Activated CD4-positive, CD25-positive, alpha-beta regulatory T cell (primary cell): ENCODE measurements at regions not wholly inside any gene's neighbourhood (a gene's known extent, or its start where the extent isn't known, plus 50 kb on each side); places are given as distances from the start of the nearest gene placed in this dataset.

ENCODE experiments used
- DNase-seq, 4 experiments: peaks; one replicate each; lab custom pipeline; 2025; lab: John Stamatoyannopoulos, UW

DNA sequence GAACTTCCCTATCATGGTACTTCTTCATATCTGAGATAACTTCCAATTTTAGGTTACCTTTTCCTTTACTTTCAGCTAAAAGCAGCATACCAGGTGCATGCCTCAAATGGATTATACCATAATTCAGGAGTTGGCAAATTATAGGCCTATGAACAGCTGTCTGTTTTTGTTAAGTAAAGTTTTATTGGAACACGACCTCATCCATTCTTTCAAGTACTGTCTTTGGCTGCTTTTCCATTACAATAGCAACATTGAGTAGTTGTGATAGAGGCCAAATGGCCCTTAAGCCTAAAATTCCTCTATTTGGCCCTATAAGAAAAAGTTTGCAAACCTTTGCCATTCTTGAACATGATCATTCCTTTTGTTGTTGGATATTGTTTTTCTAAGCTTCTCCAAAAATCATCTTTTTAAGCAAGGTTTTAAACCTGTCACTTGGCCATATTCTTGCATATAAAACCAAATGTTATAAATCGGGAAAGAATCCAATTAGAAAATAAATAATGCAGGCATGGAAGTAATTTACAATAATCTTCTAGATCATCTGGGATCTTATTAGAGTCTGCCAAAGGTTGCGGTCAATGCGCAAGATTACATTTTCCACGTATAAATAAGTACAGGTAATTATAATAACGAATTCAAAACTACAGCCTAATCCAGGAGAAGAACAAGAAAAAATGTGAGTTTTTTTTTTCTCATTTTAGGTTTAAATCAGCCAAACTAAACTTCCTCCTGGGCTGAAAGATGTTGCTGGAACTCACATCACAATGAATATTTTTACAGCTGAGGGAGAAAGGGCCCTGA, 226.5 kb upstream of the ANKRD55 start:
- no peak for DNase-seq

DNA sequence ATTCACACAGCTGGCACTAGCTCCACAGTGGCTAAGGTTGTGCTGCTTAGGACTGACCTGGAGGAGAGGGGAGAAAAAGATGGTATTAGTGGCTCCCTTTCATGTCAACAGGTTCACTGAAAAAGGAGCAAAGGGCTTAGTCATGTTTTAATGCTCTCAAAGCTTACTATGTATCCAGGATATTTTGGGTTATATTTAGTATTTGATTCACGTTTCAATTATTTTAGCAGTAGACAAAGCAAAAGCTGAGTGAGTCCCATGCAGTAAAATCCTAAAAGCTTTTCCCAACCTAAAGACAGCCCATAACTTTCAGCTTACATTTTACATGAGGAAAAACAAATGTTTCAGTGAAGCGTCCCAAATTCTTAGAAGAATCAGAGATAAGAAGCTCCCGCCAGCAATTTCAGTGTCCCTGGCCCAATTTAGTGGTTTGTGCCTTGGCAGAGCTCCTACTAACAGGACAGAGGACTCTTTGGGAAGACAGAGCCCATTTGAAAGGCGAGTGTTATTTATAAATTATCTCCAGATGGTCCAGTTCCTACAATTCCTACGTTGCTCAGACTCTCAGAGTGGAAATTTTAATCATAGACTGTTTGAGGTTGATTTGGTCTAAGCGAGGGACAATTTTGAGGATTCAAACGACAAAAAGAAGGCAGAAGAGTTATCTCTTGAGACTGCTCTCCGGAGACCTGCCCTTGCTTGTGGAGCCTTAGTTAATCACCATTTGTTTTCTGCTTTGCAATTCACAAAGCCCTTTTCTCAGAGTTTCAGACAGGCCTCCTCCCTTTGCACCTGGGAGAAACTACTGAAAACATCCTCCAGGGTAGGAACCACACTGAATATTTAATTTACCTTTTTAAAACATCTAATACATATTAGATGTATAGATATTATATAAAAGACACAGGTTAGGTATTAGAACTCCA, 225.0 kb upstream of the ANKRD55 start:
- DNase-seq: no peak

DNA sequence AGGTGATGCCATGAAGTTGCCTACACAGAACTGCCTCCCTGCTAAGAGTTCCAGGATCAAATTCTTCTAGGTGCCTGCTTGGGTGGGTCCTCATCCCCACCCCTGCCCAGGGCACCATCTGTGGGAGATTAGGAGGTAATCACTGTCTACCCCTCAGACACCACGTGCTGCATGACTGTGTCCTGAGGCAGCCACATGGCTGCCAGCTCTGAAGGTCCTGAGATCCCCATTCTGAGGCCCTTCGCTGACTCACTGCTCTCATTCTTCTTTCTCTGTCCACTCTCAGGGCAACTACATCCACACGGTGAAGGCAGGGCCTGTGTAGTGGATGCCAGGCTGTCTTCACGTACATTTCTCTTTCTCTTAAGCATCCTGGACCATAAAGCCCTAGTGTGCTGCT, 222.9 kb upstream of the ANKRD55 start:
- DNase-seq: no peak

DNA sequence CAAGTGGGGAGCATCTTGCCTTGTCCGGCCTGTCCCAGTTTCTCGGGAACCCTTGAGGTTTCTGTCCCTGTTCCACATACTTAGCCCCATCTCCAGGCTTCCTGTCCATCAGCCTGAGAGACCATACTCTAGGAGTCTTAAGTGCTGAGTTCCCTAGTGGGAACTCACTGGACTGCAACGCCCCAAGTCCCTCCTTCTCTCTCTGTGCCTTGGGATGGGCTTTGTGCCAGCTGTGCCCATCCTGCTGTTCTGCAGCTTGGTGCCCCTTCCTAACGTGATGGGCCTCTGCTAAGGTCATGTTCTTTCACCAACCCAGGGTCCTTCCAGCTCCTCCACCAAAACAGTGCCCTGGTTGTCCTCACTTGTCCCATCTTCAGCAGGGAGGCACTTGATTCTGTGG, 222.3 kb upstream of the ANKRD55 start:
- no peak for DNase-seq

DNA sequence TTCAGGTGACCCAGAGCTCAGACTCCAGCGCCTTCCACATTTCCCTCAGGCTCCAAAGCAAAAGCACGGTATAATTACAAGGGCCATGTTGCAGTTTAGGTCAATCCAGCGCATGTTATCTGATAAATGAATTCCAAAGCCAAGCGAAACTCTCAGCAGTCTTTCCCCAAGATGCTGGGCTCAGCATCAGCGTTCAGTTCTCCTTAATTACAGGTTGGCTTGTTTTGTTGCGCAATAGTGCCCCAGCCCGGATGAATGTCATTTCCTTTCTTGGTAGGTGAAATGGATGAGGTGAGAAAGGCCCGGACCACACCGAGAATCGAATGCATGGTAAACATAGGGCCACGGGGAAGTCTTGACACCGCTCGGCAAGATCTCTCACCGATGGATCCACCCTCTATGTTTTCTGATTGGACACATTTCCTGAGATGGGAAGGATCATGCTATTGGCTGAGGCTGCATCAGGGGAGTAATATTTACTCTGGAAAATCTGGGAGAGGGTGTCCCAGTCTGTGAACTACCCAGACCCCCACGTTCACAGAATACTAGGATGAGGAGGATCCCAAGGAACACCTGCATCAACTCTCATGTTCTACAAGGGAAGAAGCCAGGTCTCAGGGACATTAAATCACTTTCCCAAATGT, 221.2 kb upstream of the ANKRD55 start:
- no peak for DNase-seq

DNA sequence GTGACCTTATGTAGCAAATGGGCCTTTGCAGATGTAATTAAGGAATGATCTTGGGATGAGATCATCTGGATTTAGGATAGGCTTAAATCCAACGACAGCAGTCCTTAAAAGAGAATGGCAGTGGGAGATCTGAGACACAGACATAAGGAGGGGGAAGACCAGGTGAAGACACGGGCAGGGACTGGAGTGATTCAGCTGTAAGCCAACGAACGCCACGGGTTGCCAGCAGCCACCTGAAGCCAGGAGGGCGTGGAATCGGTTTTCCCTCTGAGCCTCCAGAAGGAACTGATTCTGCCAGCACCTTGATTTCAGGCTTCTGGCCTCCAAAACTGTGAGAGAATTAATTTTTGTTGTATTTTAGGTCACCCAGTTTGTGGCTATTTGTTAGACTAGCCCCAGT, 218.6 kb upstream of the ANKRD55 start:
- no peak for DNase-seq

DNA sequence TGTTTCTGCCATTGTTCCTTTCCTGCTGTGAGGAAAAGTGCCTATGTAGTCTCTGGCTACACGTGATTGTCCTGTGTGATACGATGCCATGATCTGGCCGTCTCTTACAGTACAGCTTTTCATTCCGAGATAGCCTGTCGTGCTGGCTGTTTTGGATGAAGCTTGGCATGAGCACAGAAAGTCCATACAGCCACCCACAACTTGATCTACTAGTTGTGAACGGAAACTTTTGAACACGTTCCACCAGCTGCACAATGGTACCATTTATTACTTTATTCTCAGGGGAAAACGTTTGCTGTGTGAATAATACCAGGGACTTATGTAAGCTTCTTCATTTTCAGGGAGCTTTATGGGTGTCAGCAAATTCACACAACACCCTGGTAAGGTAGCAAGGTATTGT, 217.6 kb upstream of the ANKRD55 start:
- no peak for DNase-seq

DNA sequence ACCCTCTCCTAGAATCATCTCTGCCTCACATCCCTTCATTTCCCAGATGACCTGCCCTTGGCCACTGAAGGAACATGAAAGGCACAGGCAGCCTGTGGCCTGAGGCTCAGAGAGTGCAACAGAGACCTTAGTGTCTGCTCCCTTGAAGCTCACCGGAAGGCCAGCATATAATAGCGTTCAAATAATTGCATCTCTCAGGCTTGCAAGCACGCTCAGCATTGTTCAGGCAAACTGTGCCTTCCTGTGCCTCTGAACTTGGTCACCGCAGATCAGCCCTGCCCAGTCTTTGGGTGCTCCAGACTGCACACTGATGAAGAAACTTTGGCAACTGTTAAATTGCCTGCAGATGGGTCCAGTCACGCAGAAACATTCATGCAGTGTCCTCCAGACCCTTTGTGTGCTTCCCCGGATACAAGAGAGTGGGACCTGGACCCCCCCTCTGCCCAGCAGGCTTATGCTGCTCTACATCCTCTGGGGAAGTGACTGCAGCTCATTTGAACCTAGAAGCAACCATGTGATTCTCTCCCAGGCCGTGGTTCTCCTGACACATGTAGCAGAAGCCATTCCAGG, 216.0 kb upstream of the ANKRD55 start:
- DNase-seq: no peak

DNA sequence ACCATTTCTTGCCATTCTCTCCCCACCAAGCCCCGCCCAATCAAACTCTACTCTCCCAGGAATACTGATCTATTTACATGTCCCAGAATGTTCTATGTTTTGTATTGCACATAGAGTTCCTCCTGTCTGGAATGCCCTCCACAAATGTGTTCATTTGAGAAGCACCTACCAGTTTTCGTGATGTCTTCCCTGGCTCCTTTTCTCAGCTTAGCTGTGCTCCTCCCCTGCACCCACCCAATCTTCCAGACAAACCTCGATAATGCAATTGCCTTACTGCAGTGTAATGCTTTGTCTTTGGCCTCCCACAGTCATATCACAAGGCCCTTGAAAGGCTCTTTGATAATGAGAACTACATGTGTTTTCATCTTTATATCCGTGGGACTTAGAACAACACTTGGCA, 214.5 kb upstream of the ANKRD55 start:
- DNase-seq: no peak

DNA sequence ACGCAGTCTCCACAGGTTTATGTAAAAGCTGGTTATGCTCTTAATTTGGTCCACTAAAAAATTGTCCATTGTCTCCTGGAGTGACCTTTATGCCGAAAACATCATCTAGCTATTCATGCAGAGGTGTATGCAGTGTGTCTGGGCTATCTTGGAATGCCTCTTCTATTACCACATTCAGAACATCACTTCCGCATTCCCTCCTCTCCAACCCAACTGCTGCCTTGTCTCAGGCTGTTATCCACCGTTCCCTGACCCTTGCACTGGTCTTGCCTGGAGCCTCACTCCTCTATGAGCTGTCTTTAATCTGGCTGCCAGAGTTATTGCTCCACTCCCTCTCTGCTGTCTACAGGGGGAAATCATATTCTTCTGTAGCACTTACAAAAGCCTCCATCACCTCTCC, 214.1 kb upstream of the ANKRD55 start:
- DNase-seq: no peak

DNA sequence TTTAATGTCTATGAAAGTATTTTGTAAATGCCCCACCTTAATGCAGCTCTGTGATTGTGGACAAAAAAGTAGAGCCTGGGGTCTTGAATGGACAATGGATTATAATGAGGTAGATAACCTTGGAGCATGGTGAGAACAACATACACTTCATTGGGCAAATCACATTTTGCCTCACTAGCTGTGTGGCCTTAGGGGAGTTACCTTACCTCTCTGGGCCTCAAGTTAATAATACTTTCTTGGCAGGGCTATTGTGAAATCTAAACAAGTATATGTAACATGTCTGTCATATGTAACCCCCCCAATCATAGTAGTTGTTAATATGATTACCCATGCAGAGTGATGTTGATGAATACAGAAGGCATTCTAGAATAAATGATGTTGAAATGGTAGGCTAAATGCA, 213.6 kb upstream of the ANKRD55 start:
- no peak for DNase-seq

DNA sequence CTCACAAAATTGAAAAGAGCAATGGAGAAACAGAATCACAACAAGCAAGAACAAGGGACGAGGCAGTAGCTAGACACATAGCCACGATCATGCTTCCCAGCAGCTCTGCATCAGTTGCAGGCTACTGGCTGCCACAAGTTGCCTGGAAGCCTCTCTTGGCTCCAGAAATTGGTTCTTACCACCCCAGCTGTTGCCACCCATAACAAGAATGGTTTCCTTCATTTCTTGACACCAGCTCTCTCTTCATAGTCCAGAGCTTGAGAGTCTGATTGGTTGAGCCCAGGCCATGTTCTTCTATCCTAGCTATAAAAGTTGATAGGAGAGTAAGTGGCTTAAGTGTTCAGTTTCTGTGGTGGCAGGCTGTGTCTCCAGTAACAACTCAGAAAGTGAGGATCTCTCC, 210.7 kb upstream of the ANKRD55 start:
- no peak for DNase-seq

DNA sequence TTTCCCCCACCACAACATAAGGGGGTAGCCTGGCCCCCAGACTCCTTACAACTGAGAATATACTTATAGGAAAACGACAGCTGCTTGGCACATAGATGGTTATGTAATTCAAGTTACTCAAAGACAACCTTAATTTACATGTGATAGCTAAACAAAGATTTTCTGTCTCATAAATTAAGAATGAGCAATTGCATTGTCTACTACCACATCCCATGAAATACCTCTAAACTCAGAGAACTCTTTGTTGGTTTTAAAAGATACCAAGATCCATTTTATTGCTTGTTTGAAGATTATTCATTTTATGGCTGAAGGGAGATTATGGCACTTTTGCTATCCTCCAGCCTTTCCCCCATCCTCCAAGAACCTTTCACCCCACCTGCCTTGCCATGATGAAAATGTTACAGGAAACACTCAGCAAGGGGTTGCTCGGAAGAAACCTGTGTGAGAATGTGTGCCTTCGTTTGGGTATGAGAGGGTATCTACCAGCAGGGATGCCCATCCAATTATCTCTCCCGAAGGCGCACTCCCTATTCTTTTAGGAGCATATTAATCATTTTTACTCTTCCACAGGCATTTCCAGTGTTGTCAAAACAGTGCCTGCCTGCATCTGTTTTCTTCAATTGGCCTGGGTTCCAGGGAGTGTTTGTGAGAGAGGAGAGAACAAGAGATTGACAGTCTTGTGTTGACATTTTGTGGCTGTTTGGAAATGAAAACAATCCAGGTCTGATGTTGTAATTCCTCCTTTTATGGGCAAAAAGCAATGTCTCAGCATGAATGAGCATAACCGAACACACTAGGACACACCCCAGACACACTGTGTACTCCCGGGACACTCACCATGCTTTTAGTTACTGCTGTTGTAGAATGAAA, 208.0 kb upstream of the ANKRD55 start:
- DNase-seq: no peak

DNA sequence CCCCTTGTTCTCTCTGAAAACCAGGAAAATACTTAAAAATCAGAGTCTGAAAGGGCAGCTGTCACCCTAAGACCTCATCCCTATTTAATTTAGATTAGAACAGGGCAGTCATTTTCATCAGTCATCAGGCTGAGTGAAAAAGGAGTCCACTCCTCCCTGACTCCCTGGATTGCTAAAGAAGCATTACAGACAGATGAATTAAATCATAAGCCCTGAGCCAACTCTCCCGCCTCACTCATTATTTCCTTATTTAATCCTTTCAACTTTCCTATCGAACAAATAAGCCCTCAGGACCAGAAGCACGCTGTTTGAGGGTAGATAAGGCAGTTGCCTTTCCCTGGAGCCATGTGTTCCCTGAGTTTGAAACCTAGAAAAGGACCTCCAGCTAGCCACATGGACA, 201.9 kb upstream of the ANKRD55 start:
- DNase-seq: no peak

DNA sequence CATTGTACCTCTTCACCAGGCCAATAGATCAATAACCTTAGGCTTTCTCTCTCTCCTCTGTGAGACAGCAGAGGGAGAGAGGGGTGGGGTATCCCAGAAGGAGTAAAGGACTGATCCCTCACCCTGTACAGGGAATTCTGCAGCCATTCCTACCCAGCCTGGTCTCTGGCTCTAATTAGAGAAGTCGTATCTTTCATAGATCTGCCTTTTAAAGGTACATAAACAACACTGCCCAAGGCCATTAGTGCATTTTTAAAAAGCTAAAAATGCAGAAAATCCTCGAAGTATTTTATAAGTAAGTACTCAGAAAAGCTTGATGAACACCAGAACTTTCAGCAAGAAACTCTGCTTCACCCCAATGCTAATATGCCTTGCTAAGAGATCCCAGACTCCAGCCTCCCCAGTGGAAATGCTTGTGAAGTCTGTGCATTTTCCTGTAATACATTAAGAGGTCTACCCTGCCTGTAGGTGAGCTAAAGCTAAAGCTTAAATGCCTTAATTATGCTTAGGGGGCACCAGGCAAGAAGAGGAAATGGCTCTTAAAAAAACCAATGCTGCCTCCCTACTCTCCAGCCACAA, 200.0 kb upstream of the ANKRD55 start:
- no peak for DNase-seq

DNA sequence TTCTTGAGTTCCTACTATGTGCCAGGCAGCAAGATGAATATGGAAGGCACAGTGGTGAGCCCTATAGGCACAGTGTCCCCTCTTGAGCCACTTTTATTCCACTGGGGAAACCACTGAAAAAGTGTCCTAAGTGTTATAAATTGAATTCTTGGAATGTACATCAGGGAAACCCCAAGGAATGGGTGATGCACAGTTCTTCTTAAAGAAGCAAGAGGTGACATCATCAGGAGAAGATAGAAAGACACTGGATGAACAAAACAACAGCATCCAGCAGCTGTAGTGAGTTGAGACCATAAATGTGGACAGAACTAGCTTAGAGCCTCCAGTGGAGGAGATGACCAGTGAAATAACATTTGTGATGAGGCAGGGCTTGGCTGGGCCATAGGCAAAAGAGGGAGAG, 199.2 kb upstream of the ANKRD55 start:
- DNase-seq: no peak

DNA sequence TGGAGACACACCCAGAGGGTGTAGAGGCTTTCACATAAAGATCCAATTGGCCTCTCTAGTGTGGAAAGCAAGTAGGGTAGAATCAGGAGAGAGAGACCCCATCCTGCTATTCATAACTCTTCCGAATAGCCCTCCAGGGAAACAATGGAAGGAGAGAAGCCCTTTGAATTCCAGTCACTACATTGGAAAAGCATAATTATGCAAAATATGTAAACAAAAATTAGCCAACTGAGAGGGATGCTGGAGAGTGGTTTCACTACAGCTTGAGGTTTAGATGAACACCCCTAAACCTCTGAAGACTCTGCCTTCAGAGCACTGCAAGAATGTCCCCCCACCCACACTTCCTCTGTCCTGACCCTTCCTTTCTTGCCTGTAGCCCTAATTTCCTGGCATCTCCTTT, 197.3 kb upstream of the ANKRD55 start:
- no peak for DNase-seq

DNA sequence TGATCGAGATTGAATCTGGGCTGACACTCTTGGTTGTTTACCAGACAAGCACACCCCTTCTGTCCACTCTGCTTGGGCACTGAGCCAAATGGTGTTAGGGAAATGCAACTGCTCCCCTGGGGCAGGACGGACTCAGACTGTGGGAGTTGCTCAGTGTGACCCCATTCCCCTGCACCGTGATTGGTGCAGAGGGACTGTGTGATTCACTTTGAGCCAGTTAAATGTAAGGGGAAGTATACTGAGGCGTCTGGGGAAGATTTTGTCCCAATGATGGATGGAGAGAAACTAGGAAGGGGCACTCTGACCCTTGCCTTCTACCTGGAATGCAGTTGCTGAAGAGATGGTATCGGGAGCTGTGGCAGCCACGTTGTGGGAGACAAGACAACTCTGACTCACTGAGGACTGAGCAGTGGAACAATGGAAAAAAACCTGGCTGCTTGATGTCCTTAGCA, 196.0 kb upstream of the ANKRD55 start:
- DNase-seq: no peak

DNA sequence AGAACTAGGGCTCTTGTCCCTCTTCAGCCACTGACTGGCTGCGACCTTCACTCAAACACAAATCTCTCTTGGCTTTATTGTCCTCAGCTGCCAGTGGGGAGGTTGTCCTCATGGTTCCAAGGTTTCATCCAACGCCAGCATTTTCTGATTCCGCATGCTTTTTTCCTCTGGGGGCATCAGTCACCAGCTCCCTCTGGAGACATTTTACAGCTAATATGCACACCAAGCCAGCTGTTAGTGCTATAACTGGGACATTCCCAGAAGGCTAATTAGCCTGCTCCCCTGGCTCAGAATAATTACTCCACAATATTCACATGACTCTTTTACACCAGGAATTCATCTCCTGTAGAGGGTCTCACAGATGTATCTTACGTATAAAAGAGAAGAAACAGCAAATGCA, 193.6 kb upstream of the ANKRD55 start:
- no peak for DNase-seq

DNA sequence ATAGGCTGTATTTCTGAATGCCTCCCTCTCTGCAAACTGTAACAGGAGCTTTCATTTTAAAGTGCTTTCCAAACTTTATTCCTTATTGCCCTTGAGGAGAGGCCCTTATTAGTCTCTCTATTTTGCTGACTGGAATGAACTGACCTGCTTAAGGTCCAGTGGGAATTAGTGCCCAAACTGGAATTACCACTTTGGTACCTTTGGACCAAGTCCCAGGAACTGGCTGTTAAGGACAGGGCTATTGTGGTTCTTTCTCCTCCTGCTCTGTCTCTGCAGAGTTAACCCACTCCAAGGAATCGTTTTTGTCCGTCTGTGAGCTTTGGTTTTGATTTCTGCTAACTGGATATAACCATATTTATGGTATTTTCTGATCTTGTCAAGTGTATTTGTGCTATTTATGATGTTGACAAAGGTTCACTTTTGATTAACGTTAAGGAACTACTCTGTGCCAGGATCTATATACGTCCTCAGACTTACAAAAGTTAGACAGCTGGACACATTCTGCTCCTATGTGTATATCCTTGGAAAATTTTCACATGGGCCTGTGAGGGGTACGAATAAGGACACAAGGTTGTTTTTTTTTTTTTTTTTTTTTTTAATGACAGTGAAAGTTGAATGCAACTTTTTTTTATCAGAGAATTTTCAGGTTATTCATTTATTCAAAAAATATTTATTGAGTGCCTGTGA, 189.1 kb upstream of the ANKRD55 start:
- no peak for DNase-seq
